NT2/D1 (cell line): ENCODE measurements at regions not wholly inside any gene's neighbourhood (a gene's known extent, or its start where the extent isn't known, plus 50 kb on each side); places are given as distances from the start of the nearest gene placed in this dataset.

Experiments used
- DNase-seq: peaks from one replicate; pipeline ENCODE4 v3.0.0-alpha.2; 2011; ENCODE audit warnings: low read depth, low spot score
- H3K27me3 ChIP-seq: 2 replicates; pipeline ENCODE4 v1.6.0; 2011; ENCODE audit warnings: mild to moderate bottlenecking; ENCODE audit not compliant: insufficient read length, insufficient read depth
- H3K36me3 ChIP-seq: 2 replicates; pipeline ENCODE4 v1.6.1; 2011; ENCODE audit warnings: mild to moderate bottlenecking, low read length, mixed read lengths; ENCODE audit not compliant: insufficient read depth, insufficient read length
- H3K4me1 ChIP-seq: 2 replicates; pipeline ENCODE4 v1.5.1; 2011; ENCODE audit not compliant: insufficient read depth, insufficient read length
- H3K4me3 ChIP-seq: 2 replicates; pipeline ENCODE4 v1.5.1; 2011; ENCODE audit warnings: low read depth; ENCODE audit not compliant: insufficient read length
- H3K9ac ChIP-seq: 2 replicates; pipeline ENCODE4 v1.6.0; 2011; ENCODE audit warnings: low read depth; ENCODE audit not compliant: insufficient read length
- H3K9me3 ChIP-seq: 2 replicates; pipeline ENCODE4 v1.5.1; 2011; ENCODE audit warnings: mild to moderate bottlenecking, low read length; ENCODE audit not compliant: insufficient read depth
- SUZ12 ChIP-seq: IDR thresholded peaks from 2 replicates; pipeline ENCODE4 v1.6.1; 2011; ENCODE audit not compliant: insufficient read length, insufficient read depth; ENCODE audit errors: extremely low read depth
- YY1 ChIP-seq: IDR thresholded peaks from 2 replicates; pipeline ENCODE4 v1.6.1; 2011; ENCODE audit not compliant: insufficient read length, insufficient read depth
- ZNF274 ChIP-seq: IDR thresholded peaks from 2 replicates; pipeline ENCODE4 v1.6.1; 2011; ENCODE audit warnings: mild to moderate bottlenecking, low read depth, low read length

DNA sequence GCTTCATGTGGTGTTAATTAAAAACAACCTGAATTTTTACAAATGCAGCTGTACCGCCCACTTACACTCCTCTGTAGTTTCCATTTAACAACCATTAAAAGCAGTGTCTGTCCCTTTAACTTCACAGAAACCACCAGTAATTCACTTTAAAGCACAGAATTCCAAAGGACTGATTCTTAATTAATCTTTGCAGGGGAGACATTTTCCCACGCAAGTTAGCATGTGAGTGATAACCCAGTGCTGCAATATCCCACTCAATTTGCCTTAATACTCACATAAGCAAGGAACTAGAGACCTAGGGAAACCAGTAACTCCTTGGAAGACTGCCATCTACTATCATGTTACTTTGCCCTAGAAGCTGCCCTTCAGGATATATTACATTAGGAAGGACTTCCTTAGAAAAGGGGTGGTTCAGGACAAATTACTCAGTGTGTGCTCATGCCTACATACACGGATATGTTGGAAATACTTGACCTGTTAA lies 102.3 kb downstream of the OSR1 start:
- H3K9me3 ChIP-seq, result no peaks in the 10 kb centered on the region
- H3K27me3 ChIP-seq, result no peaks in the 10 kb centered on the region
- H3K9ac ChIP-seq, result no peak overlapping the region
- no peak for DNase-seq
- TF ChIP-seq ZNF274, result no peak
- TF ChIP-seq YY1, result no peak
- TF ChIP-seq SUZ12, result no peak
- H3K36me3 ChIP-seq, result no peaks in the 10 kb centered on the region
- H3K4me1 ChIP-seq, result no peaks in the 10 kb centered on the region
- no peak overlapping the region for H3K4me3 ChIP-seq

DNA sequence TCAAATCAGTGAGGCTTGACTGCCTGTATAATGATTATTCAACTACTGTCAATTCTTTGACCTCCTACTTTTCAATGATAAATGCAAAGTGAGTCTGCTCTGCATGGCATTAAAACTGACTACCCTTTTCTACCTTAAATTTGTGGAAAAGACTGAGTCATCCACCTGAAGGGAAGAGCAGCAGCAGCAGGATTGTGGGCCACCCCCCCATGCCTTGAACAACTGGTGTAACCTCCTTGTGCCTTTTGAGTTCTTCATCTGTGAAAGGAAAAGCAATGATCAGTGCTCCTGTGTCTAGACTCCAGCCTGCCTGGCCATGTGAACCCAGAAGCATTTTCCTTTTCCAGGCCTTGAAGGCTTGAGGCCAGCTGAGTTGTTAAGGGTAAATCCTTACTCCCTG lies 102.9 kb downstream of the OSR1 start:
- Histone ChIP-seq H3K27me3 (no peaks in the 10 kb centered on the region), H3K4me1 (no peaks in the 10 kb centered on the region), H3K36me3 (no peaks in the 10 kb centered on the region), H3K9me3 (no peaks in the 10 kb centered on the region), H3K4me3 (no peak overlapping the region), H3K9ac (no peak overlapping the region)
- TF ChIP-seq YY1 (no peak), ZNF274 (no peak), SUZ12 (no peak)
- no peak for DNase-seq

DNA sequence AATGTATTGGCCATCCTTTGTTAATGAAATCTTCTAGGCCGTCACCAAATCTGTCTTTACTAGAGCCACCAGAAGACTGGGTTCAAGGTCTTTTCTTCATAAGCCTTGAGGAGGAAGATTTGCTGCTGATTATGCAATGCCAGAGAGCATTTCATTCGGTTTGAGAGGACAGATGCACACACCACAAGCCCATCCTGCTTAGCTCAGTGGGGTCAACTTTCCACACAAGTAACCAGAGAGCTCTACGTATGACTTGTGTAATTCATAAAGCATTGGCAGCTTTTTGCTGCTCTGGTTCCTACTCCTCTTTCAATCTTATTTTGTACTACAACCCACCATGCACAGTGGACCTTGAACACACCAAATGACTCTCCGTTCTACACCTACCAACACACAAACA lies 106.9 kb downstream of the OSR1 start:
- H3K27me3 ChIP-seq, result no peaks in the 10 kb centered on the region
- no peak for TF ChIP-seq SUZ12
- TF ChIP-seq ZNF274, result no peak
- no peak for TF ChIP-seq YY1
- H3K9me3 ChIP-seq, result no peaks in the 10 kb centered on the region
- no peak for DNase-seq
- H3K9ac ChIP-seq, result no peak overlapping the region
- no peaks in the 10 kb centered on the region for H3K4me1 ChIP-seq
- H3K36me3 ChIP-seq, result no peaks in the 10 kb centered on the region
- no peak overlapping the region for H3K4me3 ChIP-seq

DNA sequence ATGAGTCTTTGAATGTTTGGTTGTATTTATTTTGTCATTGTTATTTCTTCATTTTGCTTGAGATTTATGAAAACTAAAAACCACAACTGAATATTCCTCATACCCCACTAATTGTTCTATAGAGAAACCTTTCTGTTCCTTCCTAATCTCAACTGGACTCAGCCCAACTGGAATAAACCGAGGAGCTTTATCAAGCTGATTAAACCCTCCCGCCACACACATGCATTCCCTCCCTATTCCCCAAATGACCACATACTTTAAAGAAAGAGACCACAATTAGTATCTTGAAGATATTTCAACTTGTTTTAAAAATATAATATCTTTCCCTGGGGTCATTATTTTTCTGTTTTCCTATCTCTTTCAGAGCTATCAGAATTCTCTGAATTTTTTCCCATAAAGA lies 107.5 kb downstream of the OSR1 start:
- Histone ChIP-seq H3K36me3 (no peaks in the 10 kb centered on the region), H3K4me1 (no peaks in the 10 kb centered on the region), H3K27me3 (no peaks in the 10 kb centered on the region), H3K4me3 (no peak overlapping the region), H3K9me3 (no peaks in the 10 kb centered on the region), H3K9ac (no peak overlapping the region)
- no peak for DNase-seq
- TF ChIP-seq ZNF274 (no peak), YY1 (no peak), SUZ12 (no peak)

DNA sequence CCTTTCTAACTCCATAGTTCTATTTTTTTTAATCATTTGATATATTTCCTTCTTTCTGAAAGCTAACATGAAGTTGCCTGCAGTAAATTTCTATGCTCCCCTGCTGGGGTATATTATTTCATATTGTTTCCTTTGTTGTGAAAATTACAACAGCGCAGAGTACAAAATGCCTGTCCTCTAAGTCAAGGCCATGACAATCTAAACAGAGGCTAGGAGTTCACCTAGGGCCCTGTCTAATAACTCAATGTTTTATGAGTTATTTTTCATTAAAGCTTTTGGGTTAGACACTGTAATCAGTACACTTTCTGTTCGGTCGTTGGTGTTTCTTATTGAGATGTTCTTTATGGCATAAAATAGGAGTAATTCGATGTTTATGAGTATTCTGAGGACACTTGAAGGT lies 111.2 kb downstream of the OSR1 start:
- no peaks in the 10 kb centered on the region for H3K27me3 ChIP-seq
- TF ChIP-seq SUZ12 (no peak), ZNF274 (no peak), YY1 (no peak)
- H3K9me3 ChIP-seq, result no peaks in the 10 kb centered on the region
- no peak overlapping the region for H3K4me3 ChIP-seq
- no peak overlapping the region for H3K9ac ChIP-seq
- no peak for DNase-seq
- no peaks in the 10 kb centered on the region for H3K36me3 ChIP-seq
- H3K4me1 ChIP-seq, result no peaks in the 10 kb centered on the region

DNA sequence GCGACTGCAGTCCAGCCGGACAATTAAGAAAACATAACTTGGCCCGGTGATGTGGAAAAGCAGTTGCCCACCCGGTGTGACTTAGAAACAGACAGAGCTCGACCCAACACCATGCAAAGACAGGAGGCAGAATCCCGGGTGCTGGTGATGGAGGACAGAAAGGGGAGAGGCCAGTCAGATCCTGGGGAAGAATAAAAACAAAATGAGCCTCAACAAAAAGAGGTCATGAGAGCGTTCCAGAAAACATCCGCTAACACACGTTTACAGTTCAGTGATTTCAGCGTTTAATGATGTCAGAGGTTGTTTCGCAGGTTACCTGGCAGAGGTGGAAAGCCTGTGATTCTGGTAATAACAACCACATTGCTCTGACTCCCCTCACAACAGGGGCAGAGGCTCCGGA lies 111.9 kb downstream of the OSR1 start:
- Histone ChIP-seq H3K27me3 (no peaks in the 10 kb centered on the region), H3K4me3 (no peak overlapping the region), H3K9me3 (no peaks in the 10 kb centered on the region), H3K9ac (no peak overlapping the region), H3K4me1 (no peaks in the 10 kb centered on the region), H3K36me3 (no peaks in the 10 kb centered on the region)
- no peak for DNase-seq
- TF ChIP-seq YY1 (no peak), ZNF274 (no peak), SUZ12 (no peak)

DNA sequence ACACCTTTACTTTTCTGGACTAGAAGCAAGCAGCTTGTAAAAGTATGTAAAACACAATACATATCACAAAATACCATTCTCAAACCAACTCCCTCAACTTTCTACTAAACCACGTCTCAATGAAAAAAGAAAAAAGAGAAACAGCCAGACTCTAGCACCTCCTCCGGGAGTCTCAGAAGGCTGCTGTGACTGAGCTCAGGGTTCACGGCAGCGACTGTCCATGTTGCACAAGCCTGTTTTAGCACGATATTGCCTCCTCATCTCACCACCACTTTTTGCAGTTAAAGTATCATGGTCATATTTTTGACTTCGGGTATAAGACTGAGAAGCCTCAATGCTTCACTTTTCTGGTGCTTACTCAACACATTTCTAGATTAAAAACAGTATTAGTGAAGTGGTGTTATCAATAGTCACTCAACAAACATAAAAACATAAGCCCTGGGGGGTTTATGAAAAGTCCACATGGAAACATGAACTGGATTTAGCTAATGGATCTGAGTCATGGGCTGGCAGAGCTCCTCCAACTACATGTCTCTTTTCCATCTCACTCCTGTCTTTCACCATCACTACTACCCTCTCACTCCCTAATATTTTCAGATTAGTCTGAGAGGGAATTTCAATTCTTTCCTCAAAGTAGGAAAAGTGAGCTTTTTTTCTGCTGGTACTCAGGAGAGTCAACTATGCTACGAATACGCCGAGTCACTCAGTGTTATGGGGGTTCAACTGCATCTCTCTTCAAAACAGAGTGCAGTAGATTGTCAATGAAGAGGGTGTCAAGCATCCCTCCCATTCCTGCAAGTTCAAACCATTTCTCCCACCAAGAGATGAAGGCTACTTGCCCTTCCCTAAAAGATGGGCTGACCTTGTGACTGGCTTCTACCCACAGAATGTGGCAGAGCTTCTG lies 113.7 kb downstream of the OSR1 start:
- Histone ChIP-seq H3K4me3 (no peak overlapping the region), H3K4me1 (no peaks in the 10 kb centered on the region), H3K9me3 (no peaks in the 10 kb centered on the region), H3K27me3 (no peaks in the 10 kb centered on the region), H3K36me3 (no peaks in the 10 kb centered on the region), H3K9ac (no peak overlapping the region)
- TF ChIP-seq YY1, result no peak
- no peak for TF ChIP-seq SUZ12
- no peak for TF ChIP-seq ZNF274
- DNase-seq, result no peak

DNA sequence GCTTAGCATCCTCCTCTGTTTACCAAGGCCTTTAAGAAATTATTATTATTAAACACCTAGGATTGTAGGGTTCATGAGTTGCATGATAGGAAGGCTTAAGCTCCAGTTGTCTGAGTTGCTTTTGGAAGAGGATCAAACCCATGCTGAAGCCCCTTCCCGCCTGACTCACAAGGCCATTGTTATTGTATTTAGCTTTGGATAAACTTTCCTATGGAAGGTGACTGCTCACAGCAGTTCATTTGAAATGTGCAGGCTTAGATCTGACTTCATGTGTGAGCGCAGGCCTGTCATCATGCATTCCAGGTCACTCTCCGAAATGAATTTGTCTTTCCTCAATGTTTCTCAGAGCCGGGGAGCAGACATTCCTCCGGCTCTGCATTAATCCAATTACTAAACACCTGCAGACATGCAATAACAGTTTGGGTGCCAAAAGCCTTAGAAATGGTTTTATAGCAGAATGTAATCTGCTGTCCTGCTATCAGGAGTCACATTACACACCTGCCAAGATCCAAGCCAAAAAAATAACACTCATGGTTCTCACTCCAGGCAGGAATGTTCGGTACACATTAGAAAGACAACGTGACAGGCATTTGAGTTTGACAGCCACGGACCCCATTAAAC lies 119.9 kb downstream of the OSR1 start:
- TF ChIP-seq YY1 (no peak), SUZ12 (no peak), ZNF274 (no peak)
- H3K4me3 ChIP-seq, result no peak overlapping the region
- no peaks in the 10 kb centered on the region for H3K27me3 ChIP-seq

More for the DNA sequence above, 119.9 kb downstream of the OSR1 start:
- H3K36me3 ChIP-seq, result no peaks in the 10 kb centered on the region
- H3K9me3 ChIP-seq, result no peaks in the 10 kb centered on the region
- no peaks in the 10 kb centered on the region for H3K4me1 ChIP-seq
- DNase-seq, result no peak
- no peak overlapping the region for H3K9ac ChIP-seq
